Ishikawa (cell line): ENCODE measurements at regions not wholly inside any gene's neighbourhood (a gene's known extent, or its start where the extent isn't known, plus 50 kb on each side); places are given as distances from the start of the nearest gene placed in this dataset.

ENCODE experiments used
- CEBPB ChIP-seq: IDR thresholded peaks from 2 replicates; pipeline ENCODE4 v1.6.1; 2012
- CREB1 ChIP-seq: IDR thresholded peaks from 2 replicates; pipeline ENCODE4 v1.6.1; 2012; ENCODE audit warnings: low read depth
- EGR1 ChIP-seq: IDR thresholded peaks from 2 replicates; pipeline ENCODE4 v1.6.1; 2012
- EP300 ChIP-seq: IDR thresholded peaks from 2 replicates; pipeline ENCODE4 v1.6.1; 2012; ENCODE audit warnings: borderline replicate concordance
- FOXM1 ChIP-seq: IDR thresholded peaks from 2 replicates; pipeline ENCODE4 v1.6.1; 2012; ENCODE audit warnings: low read depth, borderline replicate concordance
- NFIC ChIP-seq: IDR thresholded peaks from 2 replicates; pipeline ENCODE4 v1.6.1; 2012
- RAD21 ChIP-seq: IDR thresholded peaks from 2 replicates; pipeline ENCODE4 v1.6.1; 2012; ENCODE audit warnings: low read depth
- TAF1 ChIP-seq: IDR thresholded peaks from 2 replicates; pipeline ENCODE4 v1.6.1; 2012; ENCODE audit warnings: low read depth, mild to moderate bottlenecking
- TCF12 ChIP-seq: IDR thresholded peaks from 2 replicates; pipeline ENCODE4 v1.6.1; 2012; ENCODE audit warnings: low read depth
- TEAD4 ChIP-seq: IDR thresholded peaks from 2 replicates; pipeline ENCODE4 v1.6.1; 2012
- YY1 ChIP-seq: IDR thresholded peaks from 2 replicates; pipeline ENCODE4 v1.6.1; 2012; ENCODE audit warnings: low read depth
- ZBTB7A ChIP-seq: IDR thresholded peaks from 2 replicates; pipeline ENCODE4 v1.6.1; 2012; ENCODE audit warnings: low read depth
- TF ChIP-seq, protein P1 (sequence below): IDR thresholded peaks from 2 replicates; pipeline ENCODE4 v1.6.1; 2012; ENCODE audit warnings: low read depth, mild to moderate bottlenecking
- TF ChIP-seq, protein P2 (sequence below): IDR thresholded peaks from 2 replicates; pipeline ENCODE4 v1.6.1; 2012
- TF ChIP-seq, protein P3 (sequence below): IDR thresholded peaks from 2 replicates; pipeline ENCODE4 v1.6.1; 2012

DNA sequence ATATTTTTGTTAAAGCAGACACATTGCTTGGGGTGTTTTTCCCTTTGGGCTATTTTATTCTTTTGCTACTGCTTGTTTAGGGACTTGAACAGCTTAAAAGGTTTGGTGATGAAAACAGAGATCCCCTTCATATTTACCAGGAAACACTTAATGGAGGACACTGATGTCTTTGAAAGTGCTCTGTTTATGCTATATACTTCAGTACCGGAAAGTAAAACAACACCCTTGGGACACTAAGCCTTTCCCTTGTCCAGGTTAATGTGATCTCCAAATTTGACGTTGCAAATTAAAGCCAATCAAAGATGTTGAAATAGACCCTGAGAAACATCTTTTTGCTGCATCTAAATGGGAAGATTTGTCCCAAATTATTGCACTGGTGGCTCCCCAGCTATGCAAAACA is 564.6 kb upstream of the PKDCC start:
- TF ChIP-seq CEBPB (no peak), RAD21 (no peak), EGR1 (no peak), CREB1 (no peak), NFIC (no peak), TEAD4 (no peak), YY1 (no peak)
- TF ChIP-seq, protein P1, sequence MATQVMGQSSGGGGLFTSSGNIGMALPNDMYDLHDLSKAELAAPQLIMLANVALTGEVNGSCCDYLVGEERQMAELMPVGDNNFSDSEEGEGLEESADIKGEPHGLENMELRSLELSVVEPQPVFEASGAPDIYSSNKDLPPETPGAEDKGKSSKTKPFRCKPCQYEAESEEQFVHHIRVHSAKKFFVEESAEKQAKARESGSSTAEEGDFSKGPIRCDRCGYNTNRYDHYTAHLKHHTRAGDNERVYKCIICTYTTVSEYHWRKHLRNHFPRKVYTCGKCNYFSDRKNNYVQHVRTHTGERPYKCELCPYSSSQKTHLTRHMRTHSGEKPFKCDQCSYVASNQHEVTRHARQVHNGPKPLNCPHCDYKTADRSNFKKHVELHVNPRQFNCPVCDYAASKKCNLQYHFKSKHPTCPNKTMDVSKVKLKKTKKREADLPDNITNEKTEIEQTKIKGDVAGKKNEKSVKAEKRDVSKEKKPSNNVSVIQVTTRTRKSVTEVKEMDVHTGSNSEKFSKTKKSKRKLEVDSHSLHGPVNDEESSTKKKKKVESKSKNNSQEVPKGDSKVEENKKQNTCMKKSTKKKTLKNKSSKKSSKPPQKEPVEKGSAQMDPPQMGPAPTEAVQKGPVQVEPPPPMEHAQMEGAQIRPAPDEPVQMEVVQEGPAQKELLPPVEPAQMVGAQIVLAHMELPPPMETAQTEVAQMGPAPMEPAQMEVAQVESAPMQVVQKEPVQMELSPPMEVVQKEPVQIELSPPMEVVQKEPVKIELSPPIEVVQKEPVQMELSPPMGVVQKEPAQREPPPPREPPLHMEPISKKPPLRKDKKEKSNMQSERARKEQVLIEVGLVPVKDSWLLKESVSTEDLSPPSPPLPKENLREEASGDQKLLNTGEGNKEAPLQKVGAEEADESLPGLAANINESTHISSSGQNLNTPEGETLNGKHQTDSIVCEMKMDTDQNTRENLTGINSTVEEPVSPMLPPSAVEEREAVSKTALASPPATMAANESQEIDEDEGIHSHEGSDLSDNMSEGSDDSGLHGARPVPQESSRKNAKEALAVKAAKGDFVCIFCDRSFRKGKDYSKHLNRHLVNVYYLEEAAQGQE, result no peak
- TF ChIP-seq, protein P2, sequence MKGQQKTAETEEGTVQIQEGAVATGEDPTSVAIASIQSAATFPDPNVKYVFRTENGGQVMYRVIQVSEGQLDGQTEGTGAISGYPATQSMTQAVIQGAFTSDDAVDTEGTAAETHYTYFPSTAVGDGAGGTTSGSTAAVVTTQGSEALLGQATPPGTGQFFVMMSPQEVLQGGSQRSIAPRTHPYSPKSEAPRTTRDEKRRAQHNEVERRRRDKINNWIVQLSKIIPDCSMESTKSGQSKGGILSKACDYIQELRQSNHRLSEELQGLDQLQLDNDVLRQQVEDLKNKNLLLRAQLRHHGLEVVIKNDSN, result no peak

DNA sequence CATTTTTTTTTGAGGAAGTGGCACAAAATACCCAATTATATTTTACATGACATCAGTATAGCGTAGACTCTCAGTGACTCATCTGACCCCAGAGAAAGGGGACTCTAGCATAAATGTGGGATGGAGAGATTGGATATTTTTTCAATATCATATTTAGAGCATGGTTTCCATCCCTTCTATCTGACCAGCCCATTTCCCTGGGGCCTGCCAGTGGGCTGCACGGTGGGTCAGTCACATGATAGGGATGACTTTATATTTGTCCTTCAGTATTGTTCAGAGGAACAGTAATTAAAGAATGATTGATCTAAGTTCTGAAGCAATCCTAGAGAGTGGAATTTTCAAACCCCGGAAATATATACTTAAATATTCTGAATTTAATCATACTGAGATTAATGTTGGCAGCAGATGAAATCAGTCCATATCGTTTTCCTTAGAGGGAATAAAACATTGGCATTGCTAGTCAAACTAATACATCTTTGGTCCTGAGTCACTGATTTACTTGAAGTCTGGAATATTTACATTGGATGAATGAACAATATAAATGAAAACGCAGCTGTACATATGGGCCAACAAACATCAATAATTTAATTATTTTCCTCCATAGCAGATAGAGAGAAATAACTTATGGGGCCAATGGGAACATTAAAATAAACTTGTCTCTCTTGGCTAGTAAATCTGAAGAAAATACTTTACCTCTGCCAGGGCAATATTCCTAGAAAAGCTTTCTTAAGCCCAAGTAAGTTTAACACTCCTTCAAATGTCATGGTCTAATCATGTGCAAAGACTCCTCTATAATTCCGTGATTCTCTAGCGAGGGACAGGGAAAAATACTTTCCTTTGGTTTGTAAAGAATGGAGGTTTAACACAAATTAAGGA is 563.6 kb upstream of the PKDCC start:
- TF ChIP-seq CREB1 (no peak), NFIC (no peak), ZBTB7A (no peak), RAD21 (no peak), EP300 (no peak), EGR1 (no peak), TAF1 (no peak), CEBPB (no peak), YY1 (no peak), TEAD4 (no peak), TCF12 (no peak), FOXM1 (no peak)
- TF ChIP-seq, protein P3, sequence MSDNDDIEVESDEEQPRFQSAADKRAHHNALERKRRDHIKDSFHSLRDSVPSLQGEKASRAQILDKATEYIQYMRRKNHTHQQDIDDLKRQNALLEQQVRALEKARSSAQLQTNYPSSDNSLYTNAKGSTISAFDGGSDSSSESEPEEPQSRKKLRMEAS, result no peak
- TF ChIP-seq, protein P2, result no peak
- TF ChIP-seq, protein P1, result no peak

DNA sequence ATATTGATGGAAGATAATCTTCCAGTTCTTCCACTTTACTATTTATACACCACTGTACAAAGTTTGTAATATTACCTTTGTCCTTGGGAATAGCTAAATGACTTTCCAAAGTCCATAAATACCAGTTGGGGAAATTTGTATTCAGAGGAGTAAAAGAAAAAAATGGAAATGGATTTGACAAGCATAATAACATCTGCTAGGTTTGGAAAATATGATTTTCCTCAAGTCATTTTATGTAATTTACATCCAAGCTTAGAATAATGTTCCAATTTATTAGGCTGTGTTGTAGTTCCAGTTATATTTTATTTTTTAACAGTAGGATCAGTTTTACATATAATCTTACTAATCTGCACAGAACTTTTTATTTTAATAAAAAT is 563.0 kb upstream of the PKDCC start:
- TF ChIP-seq ZBTB7A, result no peak

DNA sequence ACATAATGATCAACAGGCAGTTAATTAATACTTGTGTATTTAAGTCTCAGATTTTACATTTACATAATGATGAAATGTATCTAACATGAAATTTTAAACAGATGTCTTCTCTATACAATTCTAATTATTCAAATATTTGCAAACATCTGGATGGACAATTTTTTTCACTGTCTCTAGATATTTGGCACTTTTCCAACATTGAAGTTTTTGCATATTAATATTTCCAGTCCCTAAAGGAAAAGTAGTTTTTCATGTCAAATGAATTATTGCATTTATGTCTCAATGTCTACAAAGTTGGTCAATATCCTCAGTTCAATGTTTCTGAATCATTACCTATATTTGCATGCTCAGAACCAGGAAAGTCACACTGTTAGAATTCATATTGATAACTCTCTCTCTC is 560.9 kb upstream of the PKDCC start:
- no peak for TF ChIP-seq TAF1
- TF ChIP-seq EGR1, result no peak
- TF ChIP-seq NFIC, result no peak
- no peak for TF ChIP-seq EP300
- TF ChIP-seq, protein P1, result no peak

DNA sequence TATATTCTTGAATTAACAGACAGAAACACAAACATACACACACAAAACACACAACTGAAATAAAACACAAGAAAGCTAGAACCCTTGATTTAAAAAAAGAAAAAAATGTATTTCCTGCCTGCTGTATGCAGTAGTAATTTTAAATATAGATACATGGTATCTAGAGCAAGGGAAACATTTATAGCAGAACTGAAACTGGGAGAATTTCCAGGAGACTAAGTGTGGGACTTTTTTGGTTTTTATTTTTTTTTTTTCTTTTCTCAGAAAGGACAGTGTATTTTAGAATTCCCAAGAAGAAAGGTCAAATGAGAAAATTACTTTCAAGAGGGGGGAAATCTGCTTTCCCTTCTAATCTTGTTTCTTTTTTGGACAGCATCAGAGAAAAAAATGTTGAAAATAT is 558.9 kb upstream of the PKDCC start:
- TF ChIP-seq YY1 (no peak), EP300 (no peak), FOXM1 (no peak), TAF1 (no peak), NFIC (no peak), ZBTB7A (no peak), TEAD4 (no peak), CEBPB (no peak), EGR1 (no peak), RAD21 (no peak)
- TF ChIP-seq, protein P1, result no peak
- TF ChIP-seq, protein P2, result no peak
